Activated CD8-positive, alpha-beta T cell treated with anti-CD3 and anti-CD28 coated beads, Interleukin-2, amount 10 ng/mL, durations not matched to agents 7 days and 5 days (primary cell): ENCODE measurements at regions not wholly inside any gene's neighbourhood (a gene's known extent, or its start where the extent isn't known, plus 50 kb on each side); places are given as distances from the start of the nearest gene placed in this dataset.

Source experiments
- ATAC-seq: fragments of 150-1000 bp; cut with Tn5 transposase; one replicate; pipeline ENCODE4 v1.10.0; 2021; ENCODE audit warnings: moderate library complexity
- CTCF ChIA-PET: fragments of 350-600 bp; sonication (Branson Sonifier 250); formaldehyde crosslinking; loops from one replicate; lab custom pipeline; 2021; ENCODE audit warnings: antibody characterized with exemption; lab: Charles Lee
- POLR2A ChIA-PET: fragments of 350-600 bp; sonication (Branson Sonifier 250); formaldehyde crosslinking; loops from one replicate; lab custom pipeline; 2021; ENCODE audit warnings: antibody characterized with exemption; lab: Charles Lee
- DNase-seq: peaks from one replicate; pipeline ENCODE4 v3.0.0-alpha.2; 2020
- H3K27ac Mint-ChIP-seq: one replicate; pipeline ENCODE4 v1.8.0; 2021; ENCODE audit warnings: mild to moderate bottlenecking, mixed read lengths
- H3K27me3 Mint-ChIP-seq: one replicate; pipeline ENCODE4 v1.8.0; 2021; ENCODE audit warnings: low read depth, mixed read lengths
- H3K36me3 Mint-ChIP-seq: one replicate; pipeline ENCODE4 v1.8.0; 2021; ENCODE audit warnings: low read depth, mixed read lengths
- H3K4me1 Mint-ChIP-seq: one replicate; pipeline ENCODE4 v1.8.0; 2021; ENCODE audit warnings: low read depth, mixed read lengths
- H3K4me3 Mint-ChIP-seq: one replicate; pipeline ENCODE4 v1.8.0; 2021; ENCODE audit warnings: mild to moderate bottlenecking, mixed read lengths
- H3K9me3 Mint-ChIP-seq: one replicate; pipeline ENCODE4 v1.8.0; 2022; ENCODE audit warnings: mixed read lengths; ENCODE audit not compliant: insufficient read depth

GRCh38 chr10:4054656-4055435 is 269.8 kb upstream of the KLF6 start:
- no peaks in the 10 kb centered on the region for H3K27me3 Mint-ChIP-seq
- DNase-seq (no peak), ATAC-seq (no peak)
- H3K9me3 Mint-ChIP-seq = peaks cover 4% of the 10 kb centered on the region
- no peak overlapping the region for H3K4me3 Mint-ChIP-seq
- H3K27ac Mint-ChIP-seq = no peak overlapping the region
- no peaks in the 10 kb centered on the region for H3K36me3 Mint-ChIP-seq
- CTCF ChIA-PET = no interaction called here
- POLR2A ChIA-PET = no interaction called here
- peaks cover 20% of the 10 kb centered on the region for H3K4me1 Mint-ChIP-seq

DNA sequence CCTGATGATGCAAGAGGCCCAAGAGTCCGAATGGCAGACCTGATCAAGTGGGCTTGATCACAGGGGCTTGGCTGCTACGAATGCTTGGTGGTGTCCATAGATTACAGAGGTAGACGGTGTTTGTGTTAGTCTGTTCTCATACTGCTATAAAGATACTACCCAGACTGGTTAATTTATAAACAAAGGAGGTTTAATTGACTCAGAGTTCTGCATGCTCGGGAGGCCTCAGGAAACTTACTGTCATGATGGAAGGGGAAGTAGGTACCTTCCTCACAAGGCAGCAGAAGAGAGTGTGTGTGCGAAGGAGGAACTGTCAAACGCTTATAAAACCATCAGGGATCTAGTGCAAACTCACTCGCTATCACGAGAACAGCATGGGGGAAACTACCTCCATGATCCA is 268.9 kb upstream of the KLF6 start:
- peaks cover 4% of the 10 kb centered on the region for H3K36me3 Mint-ChIP-seq
- CTCF ChIA-PET = no interaction called here
- H3K27me3 Mint-ChIP-seq = no peaks in the 10 kb centered on the region
- H3K9me3 Mint-ChIP-seq = peaks cover 8% of the 10 kb centered on the region
- no peak for ATAC-seq
- no peak for DNase-seq
- POLR2A ChIA-PET = no interaction called here
- peaks cover 11% of the 10 kb centered on the region for H3K4me1 Mint-ChIP-seq
- no peak overlapping the region for H3K27ac Mint-ChIP-seq
- H3K4me3 Mint-ChIP-seq = no peak overlapping the region

- Mint-ChIP-seq H3K27me3 (no peaks in the 10 kb centered on the region), H3K4me1 (peaks cover 5% of the 10 kb centered on the region), H3K9me3 (peaks cover 8% of the 10 kb centered on the region), H3K4me3 (no peak overlapping the region), H3K36me3 (peaks cover 5% of the 10 kb centered on the region), H3K27ac (no peak overlapping the region)
- CTCF ChIA-PET = interaction anchor here (1.0 kb wide), 1 partner anchor 10 kb away, joined by 3 read pairs; no protein-coding TSS in a partner anchor
- POLR2A ChIA-PET = interaction anchor here (1.8 kb wide), 1 partner anchor 266 kb away, joined by 4 read pairs; the partner anchor contains the start of gene KLF6
- ATAC-seq = no peak
- no peak for DNase-seq
These were observed 266.7 kb upstream of the KLF6 start for GRCh38 chr10:4051641-4052151.

GRCh38 chr10:4051011-4051640 is 266.1 kb upstream of the KLF6 start:
- Mint-ChIP-seq H3K27me3 (no peaks in the 10 kb centered on the region), H3K4me1 (peaks cover 5% of the 10 kb centered on the region), H3K27ac (no peak overlapping the region), H3K36me3 (peaks cover 5% of the 10 kb centered on the region), H3K9me3 (peaks cover 8% of the 10 kb centered on the region), H3K4me3 (no peak overlapping the region)
- DNase-seq (no peak), ATAC-seq (no peak)
- ChIA-PET CTCF (interaction anchor here (0.9 to 1.6 kb wide), 3 partner anchors 8 to 14 kb away, joined by 3 to 4 read pairs (median 3); no protein-coding TSS in a partner anchor), POLR2A (no interaction called here)

- no peaks in the 10 kb centered on the region for H3K27me3 Mint-ChIP-seq
- H3K9me3 Mint-ChIP-seq = peaks cover 8% of the 10 kb centered on the region
- DNase-seq (no peak), ATAC-seq (no peak)
- ChIA-PET POLR2A (no interaction called here), CTCF (interaction anchor here (0.9 to 1.6 kb wide), 4 partner anchors 9 to 15 kb away, joined by 3 to 4 read pairs (median 4); no protein-coding TSS in a partner anchor)
- H3K4me3 Mint-ChIP-seq = no peak overlapping the region
- H3K27ac Mint-ChIP-seq = no peak overlapping the region
- H3K36me3 Mint-ChIP-seq = peaks cover 5% of the 10 kb centered on the region
- peaks cover 5% of the 10 kb centered on the region for H3K4me1 Mint-ChIP-seq
These were observed 265.1 kb upstream of the KLF6 start for GRCh38 chr10:4050061-4050460.

- no peak for ATAC-seq
- Mint-ChIP-seq H3K36me3 (peaks cover 5% of the 10 kb centered on the region), H3K27me3 (no peaks in the 10 kb centered on the region), H3K4me1 (peaks cover 5% of the 10 kb centered on the region), H3K4me3 (no peak overlapping the region), H3K27ac (no peak overlapping the region), H3K9me3 (peaks cover 8% of the 10 kb centered on the region)
- CTCF ChIA-PET = interaction anchor here (1.1 to 1.3 kb wide), 3 partner anchors 11 to 16 kb away, joined by 3 to 4 read pairs (median 3); no protein-coding TSS in a partner anchor
- DNase-seq = no peak
- POLR2A ChIA-PET = no interaction called here
These were observed 264.3 kb upstream of the KLF6 start for GRCh38 chr10:4049348-4049747.

DNA sequence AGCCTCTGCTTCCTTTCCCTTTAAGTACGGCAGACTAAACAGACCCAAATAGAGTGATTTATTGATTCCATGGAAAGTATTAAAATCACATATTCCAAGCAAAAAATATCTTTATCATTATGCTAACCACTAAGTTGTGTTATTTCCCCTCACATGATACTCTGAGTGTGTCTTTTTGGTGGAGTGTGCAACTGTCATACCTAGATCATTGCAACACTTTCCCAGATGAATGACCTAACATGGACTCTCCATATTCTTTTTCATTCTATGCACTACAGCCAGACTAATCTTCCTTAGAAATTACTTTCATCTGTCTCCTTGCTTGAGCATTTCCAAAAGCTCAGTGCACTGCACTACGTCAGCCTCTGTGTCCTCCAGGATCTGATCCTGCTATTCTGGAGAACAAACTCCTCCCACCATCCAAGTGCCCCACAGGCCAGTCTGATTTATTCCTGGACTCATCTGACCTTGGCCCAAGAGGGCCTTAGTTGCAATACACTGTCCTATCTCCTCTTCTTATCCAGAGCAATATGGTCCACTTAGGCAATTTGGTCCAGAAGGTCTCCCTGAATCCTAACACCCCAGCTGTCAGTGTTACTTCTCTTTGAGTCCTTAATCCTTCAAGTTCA is 263.3 kb upstream of the KLF6 start:
- ChIA-PET CTCF (interaction anchor here (1.2 kb wide), 1 partner anchor 12 kb away, joined by 3 read pairs; no protein-coding TSS in a partner anchor), POLR2A (no interaction called here)
- Mint-ChIP-seq H3K4me1 (peaks cover 5% of the 10 kb centered on the region), H3K36me3 (peaks cover 5% of the 10 kb centered on the region), H3K27ac (no peak overlapping the region), H3K4me3 (no peak overlapping the region), H3K27me3 (no peaks in the 10 kb centered on the region), H3K9me3 (peaks cover 8% of the 10 kb centered on the region)
- ATAC-seq (no peak), DNase-seq (no peak)

DNA sequence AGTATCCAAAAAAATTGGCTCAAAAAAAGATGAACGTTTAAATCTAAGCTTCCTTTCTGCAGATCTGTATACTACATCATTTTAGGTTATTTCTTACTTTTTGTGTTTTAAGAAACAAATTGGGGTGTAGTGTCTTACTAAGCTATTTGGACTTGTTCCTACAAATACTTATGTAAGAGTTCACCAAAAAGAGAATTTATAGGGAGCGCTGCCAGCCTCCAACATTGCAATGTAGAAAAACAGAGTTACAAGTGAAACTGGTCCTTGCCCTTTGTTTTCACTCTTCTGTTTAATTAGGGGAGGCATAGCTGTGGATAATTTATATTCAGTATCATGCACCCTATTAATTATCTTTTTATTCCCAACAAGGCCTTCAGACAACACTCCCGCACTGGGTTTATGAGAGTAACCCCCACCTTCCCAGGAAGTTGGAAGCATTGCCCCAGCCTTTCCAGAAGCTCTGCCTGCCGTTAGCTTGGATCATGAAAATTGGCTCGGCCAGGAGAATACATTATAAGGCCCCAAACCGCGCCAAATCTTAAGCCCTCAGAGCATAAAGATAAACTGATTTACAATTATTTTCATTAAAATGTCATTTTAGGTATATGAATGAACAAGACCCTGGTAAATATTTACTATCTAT is 261.8 kb upstream of the KLF6 start:
- ATAC-seq = no peak
- Mint-ChIP-seq H3K36me3 (peaks cover 13% of the 10 kb centered on the region), H3K9me3 (peaks cover 20% of the 10 kb centered on the region), H3K27ac (no peak overlapping the region), H3K27me3 (no peaks in the 10 kb centered on the region), H3K4me3 (no peak overlapping the region), H3K4me1 (peaks cover 5% of the 10 kb centered on the region)
- no peak for DNase-seq
- ChIA-PET CTCF (no interaction called here), POLR2A (interaction anchor here (1.3 kb wide), 1 partner anchor 13 kb away, joined by 4 read pairs; no protein-coding TSS in a partner anchor)

DNA sequence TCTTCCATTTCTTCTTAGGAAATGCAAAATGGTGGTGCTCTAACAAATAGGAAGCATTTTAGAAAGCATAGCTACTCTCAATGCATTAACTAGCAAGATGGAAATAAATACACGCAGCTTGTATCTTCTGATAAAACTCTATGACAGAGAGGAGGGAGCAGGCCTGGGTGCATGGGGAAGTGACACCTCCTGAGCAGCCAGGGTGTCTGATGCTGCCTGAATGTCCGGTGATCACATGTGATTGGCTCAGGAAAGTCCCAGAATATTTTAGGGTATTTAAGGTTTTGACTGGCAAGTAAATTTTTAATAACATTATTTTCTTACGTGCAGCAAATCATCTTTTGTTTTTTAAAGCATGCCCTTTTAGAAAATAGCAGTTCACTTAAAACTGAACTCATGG is 261.0 kb upstream of the KLF6 start:
- Mint-ChIP-seq H3K27ac (no peak overlapping the region), H3K27me3 (no peaks in the 10 kb centered on the region), H3K36me3 (peaks cover 18% of the 10 kb centered on the region), H3K4me3 (no peak overlapping the region), H3K9me3 (peaks cover 24% of the 10 kb centered on the region), H3K4me1 (no peaks in the 10 kb centered on the region)
- ChIA-PET POLR2A (no interaction called here), CTCF (no interaction called here)
- no peak for DNase-seq
- no peak for ATAC-seq

DNA sequence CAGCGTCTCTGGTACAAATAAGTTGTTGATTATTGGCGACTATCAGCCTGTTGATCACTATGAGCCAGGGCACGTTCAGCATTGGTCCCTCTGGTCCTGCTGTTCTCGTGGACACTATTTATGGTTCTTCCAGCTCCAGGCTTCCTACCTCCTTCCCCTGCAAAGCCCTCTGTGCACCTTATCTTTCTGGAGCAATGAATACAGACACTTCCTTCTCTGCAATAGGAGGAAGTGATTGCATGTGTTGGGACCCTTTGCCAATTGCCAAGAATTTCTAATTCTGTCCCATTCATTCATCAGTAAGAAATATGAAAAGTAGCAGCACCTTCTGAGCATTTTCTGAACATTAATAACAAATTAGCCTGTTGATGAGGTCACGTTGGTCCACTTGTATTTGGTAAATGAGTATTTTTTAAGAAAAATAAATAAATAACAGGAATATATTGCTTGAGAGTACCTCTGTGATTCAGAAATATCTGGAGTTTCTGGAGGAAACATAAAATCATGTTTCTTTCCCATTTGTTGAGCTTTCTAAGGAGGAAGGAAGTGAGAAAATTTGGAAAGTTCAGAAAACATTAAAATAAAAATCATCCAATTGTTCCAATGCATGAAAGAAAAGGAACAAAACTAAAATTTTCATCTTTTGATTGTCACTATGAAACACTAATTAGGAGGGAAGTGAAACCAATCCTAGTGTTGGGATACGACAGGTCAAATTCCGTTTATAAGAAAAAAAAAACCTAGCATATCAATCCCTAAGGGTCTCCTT is 259.1 kb upstream of the KLF6 start:
- peaks cover 32% of the 10 kb centered on the region for H3K9me3 Mint-ChIP-seq
- peaks cover 21% of the 10 kb centered on the region for H3K36me3 Mint-ChIP-seq
- no peak overlapping the region for H3K27ac Mint-ChIP-seq
- CTCF ChIA-PET = interaction anchor here (1.1 kb wide), 1 partner anchor 8 kb away, joined by 3 read pairs; no protein-coding TSS in a partner anchor
- POLR2A ChIA-PET = no interaction called here
- ATAC-seq (no peak), DNase-seq (no peak)
- H3K4me3 Mint-ChIP-seq = no peak overlapping the region
- no peaks in the 10 kb centered on the region for H3K27me3 Mint-ChIP-seq
- no peaks in the 10 kb centered on the region for H3K4me1 Mint-ChIP-seq
